GM12892 (cell line): ENCODE measurements at regions not wholly inside any gene's neighbourhood (a gene's known extent, or its start where the extent isn't known, plus 50 kb on each side); places are given as distances from the start of the nearest gene placed in this dataset.

ENCODE experiments used
- DNase-seq: peaks from one replicate; pipeline ENCODE4 v3.0.0; 2011; ENCODE audit not compliant: insufficient read length
- FAIRE-seq: peaks from 2 replicates; lab custom pipeline; 2011; peaks lifted over from hg19 to GRCh38; lab: Jason Lieb, UNC
- POLR2A ChIP-seq: IDR thresholded peaks from 2 replicates; pipeline ENCODE4 v1.6.1; 2011; ENCODE audit warnings: low read depth, low read length, control low read depth
- POLR2AphosphoS5 ChIP-seq: IDR thresholded peaks from 2 replicates; pipeline ENCODE4 v1.6.1; 2011; ENCODE audit warnings: low read depth, low read length, control low read depth
- TAF1 ChIP-seq: IDR thresholded peaks from 2 replicates; pipeline ENCODE4 v1.6.1; 2011; ENCODE audit warnings: low read depth, mild to moderate bottlenecking, control low read depth, low read length, borderline replicate concordance

- no peak for DNase-seq
- no peak for TF ChIP-seq POLR2AphosphoS5
- FAIRE-seq = no peak
These were observed 446.2 kb upstream of the NR2F2 start for GRCh38 chr15:95884276-95884675.

DNA sequence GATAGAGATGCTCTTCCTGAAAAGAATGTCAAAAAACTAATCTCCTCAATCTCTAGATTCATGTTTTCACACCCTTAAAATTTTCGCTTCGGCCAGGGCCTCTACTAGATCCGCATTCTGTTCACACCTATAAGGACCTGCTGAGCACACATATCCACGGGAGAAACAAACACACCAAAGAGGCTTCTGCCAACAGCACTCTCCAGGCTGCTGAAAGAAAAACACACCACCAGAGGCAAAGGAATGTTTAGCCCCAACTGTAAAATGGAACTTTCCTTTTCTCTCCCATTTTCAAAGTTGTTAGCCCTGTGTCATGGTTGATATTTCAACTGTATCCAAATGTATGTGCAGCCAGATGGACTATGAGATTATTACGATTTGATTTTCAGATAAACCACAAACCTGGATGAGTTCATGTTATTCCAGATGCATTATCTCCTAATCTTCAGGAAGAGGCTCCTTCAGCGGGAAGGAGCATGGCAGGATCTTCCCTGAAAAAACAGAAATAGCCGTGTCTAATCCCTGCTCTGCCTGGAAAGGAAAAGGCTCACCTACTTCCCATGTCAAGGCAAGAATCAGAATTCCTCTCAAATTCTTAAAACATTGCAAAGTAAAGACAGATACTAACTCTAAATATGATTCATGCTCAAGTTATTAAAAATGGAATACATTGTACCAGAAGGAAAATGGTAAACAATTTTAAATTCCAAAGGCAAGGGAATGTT, 442.7 kb upstream of the NR2F2 start:
- no peak for DNase-seq
- no peak for FAIRE-seq
- no peak for TF ChIP-seq POLR2A
- TF ChIP-seq TAF1 = no peak
- TF ChIP-seq POLR2AphosphoS5 = no peak

DNA sequence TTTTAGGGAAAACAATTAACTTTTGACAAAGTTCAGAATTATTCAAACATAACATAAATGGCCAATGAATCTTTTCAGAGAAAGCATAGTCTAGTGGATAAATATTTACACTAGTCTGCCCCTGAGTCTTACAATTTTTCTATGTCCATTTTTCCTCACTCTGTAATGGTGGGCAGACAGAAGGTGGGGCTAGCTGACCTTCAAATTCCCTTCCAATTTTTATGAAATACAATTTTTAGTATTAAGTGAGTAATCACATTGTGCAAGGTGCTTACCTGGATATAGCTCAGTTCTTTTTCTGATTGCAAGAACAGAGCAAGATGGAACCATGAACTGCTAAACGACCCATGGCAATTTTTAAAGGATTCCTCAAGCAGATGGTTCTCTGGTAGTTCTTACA, 441.7 kb upstream of the NR2F2 start:
- DNase-seq = no peak
- FAIRE-seq = no peak
- no peak for TF ChIP-seq POLR2AphosphoS5
- TF ChIP-seq POLR2A = no peak

- TF ChIP-seq POLR2AphosphoS5 (no peak), TAF1 (no peak), POLR2A (no peak)
- no peak for FAIRE-seq
- no peak for DNase-seq
These were observed 436.0 kb upstream of the NR2F2 start for GRCh38 chr15:95894407-95894956.

DNA sequence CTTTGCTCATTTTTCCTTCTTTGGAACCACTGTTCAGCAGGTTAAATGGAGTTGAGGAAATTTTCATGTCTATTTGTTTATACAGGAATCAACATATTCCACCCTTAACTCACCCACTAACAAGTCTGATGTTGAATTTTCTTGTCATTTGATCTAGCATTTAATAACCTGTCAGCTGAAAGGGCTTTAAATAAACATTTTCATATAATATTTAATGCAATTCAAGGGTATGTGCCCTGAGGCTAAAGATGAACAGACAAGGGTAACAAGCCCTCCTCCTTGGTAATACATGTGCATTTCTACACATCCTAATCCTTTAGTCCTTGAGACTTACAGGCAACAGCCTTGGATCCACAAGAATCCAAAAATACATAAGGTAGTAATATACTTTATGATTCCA, 435.0 kb upstream of the NR2F2 start:
- DNase-seq = no peak
- TF ChIP-seq POLR2A = no peak
- TF ChIP-seq POLR2AphosphoS5 = no peak
- no peak for TF ChIP-seq TAF1
- FAIRE-seq = no peak

DNA sequence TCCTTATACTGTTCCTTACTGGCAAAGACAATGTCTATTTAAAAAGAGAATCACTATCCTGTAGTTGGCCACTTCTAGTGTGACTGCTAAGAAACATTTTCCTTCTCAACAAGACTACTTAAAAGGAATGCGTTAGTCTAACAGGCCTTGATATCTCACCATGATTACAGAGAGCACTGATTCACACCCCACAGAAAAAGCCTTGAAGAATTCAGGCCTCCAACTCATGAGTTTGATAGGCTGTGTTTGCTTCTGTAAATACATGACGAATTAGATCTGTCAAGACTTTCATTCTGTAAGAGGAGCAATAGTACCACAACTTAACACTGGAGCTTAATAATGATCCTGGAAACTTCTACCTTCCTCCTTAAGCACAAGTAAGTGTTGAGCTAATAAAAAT, 432.8 kb upstream of the NR2F2 start:
- TF ChIP-seq TAF1 (no peak), POLR2A (no peak), POLR2AphosphoS5 (no peak)
- DNase-seq (no peak), FAIRE-seq (no peak)

GRCh38 chr15:95898761-95899160, 431.7 kb upstream of the NR2F2 start:
- TF ChIP-seq POLR2AphosphoS5 (no peak), TAF1 (no peak), POLR2A (no peak)
- DNase-seq (no peak), FAIRE-seq (no peak)

DNA sequence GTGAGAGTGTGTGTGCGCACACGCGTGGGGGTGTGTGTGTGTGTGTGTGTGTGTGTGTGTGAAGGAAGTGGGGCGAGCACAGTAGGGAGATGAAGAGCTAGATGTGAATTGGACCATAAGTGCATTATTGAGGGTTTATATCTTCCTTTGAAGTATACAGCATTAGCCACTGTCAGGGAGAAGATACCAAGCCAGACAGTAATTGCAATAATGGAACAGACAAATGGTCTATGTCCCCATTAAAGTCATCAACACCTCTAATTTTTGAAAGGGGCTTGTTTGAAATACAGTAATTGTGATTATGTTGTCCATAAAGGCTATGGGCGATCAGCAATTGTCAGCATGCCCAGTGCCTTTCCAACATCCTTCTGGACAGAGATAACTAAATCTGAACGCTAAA, 429.2 kb upstream of the NR2F2 start:
- DNase-seq = no peak
- TF ChIP-seq POLR2AphosphoS5 (no peak), POLR2A (no peak), TAF1 (no peak)
- no peak for FAIRE-seq

GRCh38 chr15:95902606-95903005, 427.9 kb upstream of the NR2F2 start:
- FAIRE-seq (no peak), DNase-seq (no peak)
- TF ChIP-seq POLR2AphosphoS5 (no peak), POLR2A (no peak), TAF1 (no peak)

GRCh38 chr15:95903352-95903751, 427.1 kb upstream of the NR2F2 start:
- TF ChIP-seq TAF1 = no peak
- TF ChIP-seq POLR2AphosphoS5 = no peak
- TF ChIP-seq POLR2A = no peak

GRCh38 chr15:95910643-95911212, 419.8 kb upstream of the NR2F2 start:
- DNase-seq (no peak), FAIRE-seq (no peak)
- TF ChIP-seq TAF1 (no peak), POLR2AphosphoS5 (no peak), POLR2A (no peak)

More at GRCh38 chr15:95903352-95903751, 427.1 kb upstream of the NR2F2 start:
- FAIRE-seq (no peak), DNase-seq (no peak)
